CD4-positive, alpha-beta T cell (primary cell): ENCODE measurements at regions not wholly inside any gene's neighbourhood (a gene's known extent, or its start where the extent isn't known, plus 50 kb on each side); places are given as distances from the start of the nearest gene placed in this dataset.

Experiments used
- ATAC-seq: fragments of 200-7000 bp; cut with Tn5 transposase; one replicate; pipeline ENCODE4 v1.10.0; 2022; ENCODE audit warnings: mild to moderate bottlenecking; ENCODE audit not compliant: poor library complexity
- CTCF ChIA-PET: fragments of 350-600 bp; sonication (Branson Sonifier 250); formaldehyde crosslinking; loops from one replicate; lab custom pipeline; 2021; ENCODE audit warnings: antibody characterized with exemption, inconsistent platforms; lab: Charles Lee
- POLR2A ChIA-PET: fragments of 350-600 bp; sonication (Branson Sonifier 250); formaldehyde crosslinking; loops from one replicate; lab custom pipeline; 2021; ENCODE audit warnings: antibody characterized with exemption, inconsistent platforms; lab: Charles Lee
- DNase-seq, 14 experiments: peaks; one replicate each; pipeline ENCODE4 v3.0.0-alpha.2; 2013 to 2020; ENCODE audit warnings: mixed read lengths in 2 of 14
- H3K27ac ChIP-seq, 2 donors: one replicate each; pipeline versions ENCODE4 v1.5.1 to v1.7.0; 2013; ENCODE audit warnings: low read length in 2 of 2, low read depth in 1 of 2, mild to moderate bottlenecking in 1 of 2
- H3K27me3 ChIP-seq, 2 experiments: 1 replicate in 1 of 2; 2 replicates in 1 of 2; pipeline versions ENCODE4 v1.6.1 to v1.7.0; 2013; ENCODE audit warnings: low read length in 2 of 2, control low read depth in 1 of 2, mild to moderate bottlenecking in 1 of 2, moderate library complexity in 1 of 2; ENCODE audit not compliant: insufficient read depth in 2 of 2, control insufficient read depth in 1 of 2
- H3K36me3 ChIP-seq: one replicate; pipeline ENCODE4 v1.6.1; 2013; ENCODE audit warnings: low read length, control low read depth; ENCODE audit not compliant: insufficient read depth
- H3K4me1 ChIP-seq: one replicate; pipeline ENCODE4 v1.6.1; 2013; ENCODE audit warnings: low read length, control low read depth; ENCODE audit not compliant: insufficient read depth
- H3K4me3 ChIP-seq: one replicate; pipeline ENCODE4 v1.5.1; 2013; ENCODE audit warnings: mild to moderate bottlenecking, low read length, moderate library complexity
- H3K9me3 ChIP-seq, 2 experiments: 1 replicate in 1 of 2; 2 replicates in 1 of 2; pipeline versions ENCODE4 v1.6.1 to v1.7.0; 2013; ENCODE audit warnings: low read length in 2 of 2, mild to moderate bottlenecking in 2 of 2, control low read depth in 1 of 2, moderate library complexity in 1 of 2; ENCODE audit not compliant: control insufficient read depth in 1 of 2, insufficient read depth in 1 of 2
- H3K27ac Mint-ChIP-seq: one replicate; pipeline ENCODE4 v1.8.0; 2020; ENCODE audit warnings: mixed read lengths
- H3K27me3 Mint-ChIP-seq: one replicate; pipeline ENCODE4 v1.8.0; 2021; ENCODE audit warnings: mixed read lengths
- H3K36me3 Mint-ChIP-seq: one replicate; pipeline ENCODE4 v1.8.0; 2021; ENCODE audit warnings: low read depth, mixed read lengths
- H3K4me1 Mint-ChIP-seq: one replicate; pipeline ENCODE4 v1.8.0; 2021; ENCODE audit warnings: low read depth, mixed read lengths
- H3K4me3 Mint-ChIP-seq: one replicate; pipeline ENCODE4 v1.8.0; 2020; ENCODE audit warnings: mild to moderate bottlenecking, mixed read lengths
- H3K9me3 Mint-ChIP-seq: one replicate; pipeline ENCODE4 v1.8.0; 2020; ENCODE audit warnings: mixed read lengths
- intact Hi-C, 2 experiments: fragments of 100-400 bp; cut with DNase I in 1 of 2; cut with micrococcal nuclease in 1 of 2; formaldehyde crosslinking; loops; one replicate each; pipeline versions ENCODE4 v1.15.1 to v1.9.0; 2023 to 2025; cut with DNase I, micrococcal nuclease
- TF ChIP-seq, protein P1 (sequence below): fragments of 200-600 bp; IDR thresholded peaks from one replicate; pipeline ENCODE4 v1.8.0; 2022; ENCODE audit warnings: antibody characterized with exemption, mild to moderate bottlenecking

DNA sequence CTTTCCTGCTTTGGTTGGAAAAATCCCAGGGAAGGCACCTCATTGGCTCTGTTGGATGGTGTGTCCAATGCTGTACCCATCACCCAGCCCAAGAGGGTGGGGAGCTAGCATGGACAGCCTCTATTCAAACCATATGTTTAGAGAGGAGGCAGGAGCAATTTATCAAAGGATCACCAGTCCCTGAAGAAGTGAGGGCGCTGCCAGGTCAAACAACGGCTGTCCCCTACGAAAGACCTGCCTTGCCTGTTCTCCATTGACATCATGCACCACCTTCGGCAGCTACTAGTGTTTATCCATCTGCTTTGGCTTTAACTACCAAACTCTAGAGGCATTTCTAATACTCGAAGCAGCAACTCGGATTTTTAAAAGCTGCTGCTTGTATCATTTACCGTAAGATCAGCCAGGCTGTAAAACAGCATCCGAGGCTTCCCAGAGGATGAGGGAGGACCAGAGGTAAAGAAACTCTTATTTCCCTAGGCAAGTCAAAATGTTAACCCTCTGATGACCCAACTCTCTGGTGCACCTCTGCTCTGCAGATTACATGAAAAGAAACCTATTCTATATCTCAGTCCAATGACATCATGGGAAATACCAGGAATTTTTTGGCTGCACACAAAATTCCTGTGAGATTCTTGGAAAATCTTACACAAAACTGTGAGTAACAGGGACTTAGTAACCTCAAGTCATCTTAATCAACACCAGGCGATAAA, 720.9 kb upstream of the TBX3 start:
- H3K4me1 ChIP-seq, result no peaks in the 10 kb centered on the region
- no peak overlapping the region for H3K4me3 ChIP-seq
- no peak overlapping the region for H3K4me3 Mint-ChIP-seq
- no peak for ATAC-seq
- H3K9me3 ChIP-seq, result peaks cover 0 to 9% of the 10 kb centered on the region in 2 experiments
- ChIA-PET CTCF (no interaction called here), POLR2A (no interaction called here)
- H3K9me3 Mint-ChIP-seq, result peaks cover 2% of the 10 kb centered on the region
- intact Hi-C loops, result no loop called here
- TF ChIP-seq, protein P1, sequence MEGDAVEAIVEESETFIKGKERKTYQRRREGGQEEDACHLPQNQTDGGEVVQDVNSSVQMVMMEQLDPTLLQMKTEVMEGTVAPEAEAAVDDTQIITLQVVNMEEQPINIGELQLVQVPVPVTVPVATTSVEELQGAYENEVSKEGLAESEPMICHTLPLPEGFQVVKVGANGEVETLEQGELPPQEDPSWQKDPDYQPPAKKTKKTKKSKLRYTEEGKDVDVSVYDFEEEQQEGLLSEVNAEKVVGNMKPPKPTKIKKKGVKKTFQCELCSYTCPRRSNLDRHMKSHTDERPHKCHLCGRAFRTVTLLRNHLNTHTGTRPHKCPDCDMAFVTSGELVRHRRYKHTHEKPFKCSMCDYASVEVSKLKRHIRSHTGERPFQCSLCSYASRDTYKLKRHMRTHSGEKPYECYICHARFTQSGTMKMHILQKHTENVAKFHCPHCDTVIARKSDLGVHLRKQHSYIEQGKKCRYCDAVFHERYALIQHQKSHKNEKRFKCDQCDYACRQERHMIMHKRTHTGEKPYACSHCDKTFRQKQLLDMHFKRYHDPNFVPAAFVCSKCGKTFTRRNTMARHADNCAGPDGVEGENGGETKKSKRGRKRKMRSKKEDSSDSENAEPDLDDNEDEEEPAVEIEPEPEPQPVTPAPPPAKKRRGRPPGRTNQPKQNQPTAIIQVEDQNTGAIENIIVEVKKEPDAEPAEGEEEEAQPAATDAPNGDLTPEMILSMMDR, result no peak
- H3K27ac Mint-ChIP-seq, result no peak overlapping the region
- no peaks in the 10 kb centered on the region for H3K27me3 ChIP-seq
- no peaks in the 10 kb centered on the region for H3K27me3 Mint-ChIP-seq
- H3K4me1 Mint-ChIP-seq, result no peaks in the 10 kb centered on the region
- no peak for DNase-seq
- no peak overlapping the region for H3K27ac ChIP-seq
- H3K36me3 Mint-ChIP-seq, result no peaks in the 10 kb centered on the region
- H3K36me3 ChIP-seq, result no peaks in the 10 kb centered on the region

DNA sequence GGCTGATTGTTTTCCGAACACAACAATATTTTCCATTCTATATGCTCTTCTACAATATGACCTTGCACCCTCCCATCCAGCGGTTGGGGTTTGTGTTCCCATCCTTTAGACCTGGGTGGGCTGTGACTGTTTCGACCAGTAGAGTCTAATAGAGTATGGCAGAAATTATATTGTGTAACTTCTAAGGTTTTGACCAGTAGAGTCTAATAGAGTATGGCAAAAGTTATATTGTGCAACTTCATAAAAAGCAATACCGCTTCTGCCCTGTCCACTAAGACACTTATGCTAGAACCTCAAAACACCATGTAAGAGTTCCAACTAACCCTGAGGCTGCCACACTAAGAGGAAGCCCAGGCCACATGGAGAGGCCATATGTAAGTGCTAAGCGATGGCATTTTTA, 719.7 kb upstream of the TBX3 start:
- intact Hi-C loops, result no loop called here
- H3K27ac Mint-ChIP-seq, result no peak overlapping the region
- Histone ChIP-seq H3K27ac (no peak overlapping the region), H3K4me1 (no peaks in the 10 kb centered on the region), H3K27me3 (no peaks in the 10 kb centered on the region), H3K9me3 (peaks cover 0 to 9% of the 10 kb centered on the region in 2 experiments), H3K36me3 (no peaks in the 10 kb centered on the region), H3K4me3 (no peak overlapping the region)
- peaks cover 2% of the 10 kb centered on the region for H3K9me3 Mint-ChIP-seq
- H3K27me3 Mint-ChIP-seq, result no peaks in the 10 kb centered on the region
- no peak overlapping the region for H3K4me3 Mint-ChIP-seq
- ChIA-PET CTCF (no interaction called here), POLR2A (no interaction called here)
- ATAC-seq (no peak), DNase-seq (no peak)
- H3K36me3 Mint-ChIP-seq, result no peaks in the 10 kb centered on the region
- TF ChIP-seq, protein P1, result no peak
- no peaks in the 10 kb centered on the region for H3K4me1 Mint-ChIP-seq

DNA sequence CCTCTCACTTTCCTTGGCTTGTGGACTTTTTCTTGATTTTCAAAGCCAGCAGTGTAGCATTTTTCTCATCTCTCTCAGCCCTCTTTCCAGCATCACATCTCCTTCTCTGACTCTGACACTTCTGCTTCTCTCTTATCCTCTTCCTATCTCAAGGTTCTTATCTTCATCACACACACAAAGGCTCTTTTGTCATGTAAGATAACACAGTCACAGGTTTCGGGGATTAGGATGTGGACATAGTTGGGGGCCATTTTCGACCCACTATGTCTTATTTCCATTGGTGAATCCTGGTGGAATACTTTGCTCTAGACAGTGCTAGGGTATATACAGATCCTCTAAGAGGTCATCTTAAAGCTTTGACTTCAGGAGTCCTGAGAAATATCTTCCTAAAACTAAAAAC, 719.3 kb upstream of the TBX3 start:
- CTCF ChIA-PET, result no interaction called here
- intact Hi-C loops, result no loop called here
- no peak overlapping the region for H3K27ac Mint-ChIP-seq
- no peaks in the 10 kb centered on the region for H3K27me3 ChIP-seq
- ATAC-seq (no peak), DNase-seq (no peak)
- no peaks in the 10 kb centered on the region for H3K4me1 Mint-ChIP-seq
- H3K4me1 ChIP-seq, result no peaks in the 10 kb centered on the region
- no peaks in the 10 kb centered on the region for H3K27me3 Mint-ChIP-seq
- no peak overlapping the region for H3K27ac ChIP-seq
- TF ChIP-seq, protein P1, result no peak
- H3K9me3 Mint-ChIP-seq, result peaks cover 2% of the 10 kb centered on the region
- peaks cover 0 to 12% of the 10 kb centered on the region in 2 experiments for H3K9me3 ChIP-seq
- no peaks in the 10 kb centered on the region for H3K36me3 Mint-ChIP-seq
- H3K36me3 ChIP-seq, result no peaks in the 10 kb centered on the region
- POLR2A ChIA-PET, result no interaction called here
- H3K4me3 Mint-ChIP-seq, result no peak overlapping the region
- no peak overlapping the region for H3K4me3 ChIP-seq
